HG03521 (cell line): ENCODE measurements at regions not wholly inside any gene's neighbourhood (a gene's known extent, or its start where the extent isn't known, plus 50 kb on each side); places are given as distances from the start of the nearest gene placed in this dataset.
"Not testable (repeated sequence)": the region's sequence is repeated elsewhere in the genome, so short reads cannot be mapped to it uniquely, and the experiment has no call there.

Source experiments
- ATAC-seq: cut with Tn5 transposase; IDR thresholded peaks from one replicate; pipeline ENCODE4 v1.9.1; 2021; ENCODE audit warnings: mild to moderate bottlenecking, moderate library complexity; ENCODE audit not compliant: unreplicated experiment

- no peak for ATAC-seq
These were observed 439.5 kb upstream of the RGMB start for GRCh38 chr5:98333921-98334320.

DNA sequence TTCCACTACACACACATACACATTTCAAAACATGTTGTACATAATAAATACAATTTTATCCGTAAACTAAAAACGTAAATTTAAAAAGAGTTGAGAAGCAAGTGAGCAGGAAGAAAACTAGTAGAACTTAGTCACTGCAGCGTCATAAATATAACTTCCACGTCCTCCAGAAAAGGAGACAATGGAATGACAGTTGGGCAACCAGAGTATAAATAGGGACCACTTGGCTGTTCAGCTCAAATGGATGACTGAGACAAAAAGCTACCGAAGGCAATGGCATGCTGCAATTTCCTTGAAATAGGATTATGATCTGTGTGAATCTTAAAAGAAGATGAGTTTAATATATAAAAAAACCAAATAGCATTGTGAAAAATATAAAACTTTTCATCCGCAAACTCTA lies 438.5 kb upstream of the RGMB start:
- ATAC-seq, result no peak

DNA sequence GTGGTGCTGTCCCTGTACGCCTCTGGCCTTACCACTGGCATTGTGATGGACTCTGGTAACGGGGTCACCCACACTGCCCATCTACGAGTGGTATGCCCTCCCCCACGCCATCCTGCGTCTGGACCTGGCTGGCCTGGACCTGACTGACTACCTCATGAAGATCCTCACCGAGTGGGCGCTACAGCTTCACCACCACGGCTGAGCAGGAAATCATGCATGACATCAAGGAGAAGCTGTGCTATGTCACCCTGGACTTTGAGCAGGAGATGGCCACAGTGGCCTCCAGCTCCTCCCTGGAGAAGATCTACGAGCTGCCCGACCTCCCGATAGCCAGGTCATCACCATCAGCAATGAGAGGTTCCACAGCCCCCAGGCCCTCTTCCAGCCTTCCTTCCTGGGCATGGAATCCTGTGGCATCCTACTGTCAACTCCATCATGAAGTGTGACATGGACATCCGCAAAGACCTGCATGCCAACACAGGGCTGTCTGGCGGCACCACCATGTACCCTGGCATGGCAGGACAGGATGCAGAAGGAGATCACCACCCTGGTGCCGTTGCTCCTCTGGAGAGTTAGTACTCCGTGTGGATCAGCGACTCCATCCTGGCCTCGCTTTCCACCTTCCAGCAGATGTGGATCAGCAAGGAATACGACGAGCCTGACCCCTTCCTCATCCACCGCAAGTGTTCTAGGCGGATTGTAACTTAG lies 434.2 kb upstream of the RGMB start:
- ATAC-seq, result no peak

GRCh38 chr5:98341038-98342032 lies 432.1 kb upstream of the RGMB start:
- no peak for ATAC-seq

GRCh38 chr5:98342958-98343660 lies 430.4 kb upstream of the RGMB start:
- not testable (repeated sequence) for ATAC-seq

DNA sequence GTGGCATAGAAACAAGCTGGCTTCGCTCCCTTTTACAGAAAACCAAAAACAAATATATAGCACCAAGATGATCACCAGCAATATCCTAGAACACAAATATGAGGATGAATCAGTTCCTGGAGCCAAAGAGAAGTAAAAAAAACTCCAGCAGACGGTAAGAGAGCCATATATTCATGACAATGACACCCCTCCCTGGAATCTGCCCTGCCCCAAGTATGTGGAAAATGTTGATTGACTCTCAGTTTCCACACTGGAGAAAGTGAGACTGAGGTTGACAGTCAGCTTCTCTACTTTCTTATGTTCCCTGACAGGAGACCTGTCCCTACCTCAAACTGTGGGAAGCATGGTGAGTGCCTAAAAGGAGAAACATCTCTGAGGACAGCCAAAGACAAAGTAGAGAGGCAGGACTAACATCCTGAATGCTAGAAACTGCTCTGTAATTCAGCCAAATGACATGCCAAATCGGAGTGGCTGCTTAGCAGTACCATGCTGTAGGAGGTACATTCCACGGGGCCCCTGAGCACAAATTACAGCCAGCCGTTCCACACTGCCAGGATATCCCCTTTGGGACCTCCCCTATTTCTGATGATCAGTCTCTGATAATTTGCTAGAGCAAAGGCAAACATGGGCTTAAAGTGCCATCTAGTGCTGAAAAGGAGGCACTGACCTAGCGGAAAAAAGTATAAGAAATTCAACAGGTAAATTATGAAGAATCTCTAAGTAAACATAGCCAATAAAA lies 424.0 kb upstream of the RGMB start:
- ATAC-seq, result no peak

GRCh38 chr5:98349990-98350365 lies 423.5 kb upstream of the RGMB start:
- no peak for ATAC-seq

DNA sequence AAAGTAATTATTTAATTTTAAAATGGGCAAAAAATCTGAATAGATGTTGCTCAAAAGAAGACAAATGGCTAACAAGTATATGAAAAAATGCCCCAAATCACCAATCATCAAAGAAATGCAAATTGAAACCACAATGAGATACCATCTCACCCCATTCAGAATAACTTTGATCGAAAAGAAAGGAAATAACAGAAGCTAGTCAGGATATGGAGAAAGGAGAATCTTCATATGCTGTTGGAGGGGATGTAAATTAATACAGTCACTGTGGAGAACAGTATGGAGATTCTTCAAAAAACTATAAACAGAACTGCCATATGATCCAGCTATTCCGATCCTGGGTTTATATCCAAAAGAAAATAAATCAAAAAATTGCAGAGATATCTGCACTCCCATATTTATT lies 418.5 kb upstream of the RGMB start:
- no peak for ATAC-seq

GRCh38 chr5:98360548-98360947 lies 412.9 kb upstream of the RGMB start:
- ATAC-seq, result no peak

DNA sequence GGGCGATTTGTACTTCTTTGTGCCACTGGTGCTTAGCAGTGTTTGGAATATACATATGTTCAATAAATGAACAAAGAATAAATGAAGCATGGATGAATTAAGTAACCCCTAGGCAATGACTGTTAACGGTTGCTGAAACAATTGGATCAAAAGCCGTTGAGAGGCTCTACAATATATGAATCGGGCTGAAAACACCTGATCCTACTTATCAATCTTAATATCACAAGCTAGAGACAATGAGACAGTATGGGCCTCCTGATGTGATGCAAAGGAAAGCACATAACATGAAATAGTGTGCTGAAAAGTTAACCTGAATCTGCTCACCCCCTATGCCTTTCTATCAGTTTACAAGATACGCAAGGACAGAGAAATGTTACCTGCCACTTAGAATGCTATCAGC lies 410.3 kb upstream of the RGMB start:
- ATAC-seq, result no peak

- no peak for ATAC-seq
These were observed 408.9 kb upstream of the RGMB start for GRCh38 chr5:98364549-98364948.

- no peak for ATAC-seq
These were observed 408.3 kb upstream of the RGMB start for GRCh38 chr5:98365126-98365525.

DNA sequence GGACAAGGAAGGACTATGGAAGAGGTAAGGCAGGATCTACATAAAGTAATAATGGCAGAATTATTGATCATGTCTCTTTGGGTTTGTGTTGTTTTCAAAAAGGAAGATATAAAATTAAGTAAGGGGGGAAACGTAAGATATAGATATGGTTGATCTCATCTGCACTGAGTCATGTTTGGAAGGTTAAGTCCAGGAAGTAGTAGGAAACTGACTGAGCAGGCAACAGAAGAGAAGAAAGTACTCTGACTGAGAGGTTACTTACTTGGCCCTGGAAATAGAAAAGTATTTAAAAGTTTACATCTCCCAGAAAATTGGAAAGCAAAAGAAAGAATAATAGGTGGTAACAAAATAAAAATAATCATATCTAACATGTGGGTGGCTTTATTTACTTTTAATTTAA lies 405.3 kb upstream of the RGMB start:
- ATAC-seq, result no peak

DNA sequence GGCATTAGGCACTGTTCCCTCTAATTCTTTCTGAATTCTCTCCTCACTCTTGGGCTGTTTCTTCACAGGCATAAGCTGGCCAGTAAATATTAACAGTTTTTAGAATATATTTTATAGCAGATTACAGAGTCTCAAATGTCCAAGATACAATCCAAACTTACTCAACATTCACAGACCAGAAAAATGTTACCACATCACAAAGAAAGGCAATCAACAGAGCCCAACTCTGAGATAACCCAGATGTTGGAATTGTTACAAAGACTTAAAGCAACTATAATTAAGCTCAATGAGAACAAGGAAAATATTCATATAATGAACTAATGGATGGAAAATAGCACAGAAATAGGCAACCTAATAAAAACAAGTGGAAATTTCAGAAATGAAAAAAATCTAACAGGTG lies 401.1 kb upstream of the RGMB start:
- ATAC-seq, result no peak

DNA sequence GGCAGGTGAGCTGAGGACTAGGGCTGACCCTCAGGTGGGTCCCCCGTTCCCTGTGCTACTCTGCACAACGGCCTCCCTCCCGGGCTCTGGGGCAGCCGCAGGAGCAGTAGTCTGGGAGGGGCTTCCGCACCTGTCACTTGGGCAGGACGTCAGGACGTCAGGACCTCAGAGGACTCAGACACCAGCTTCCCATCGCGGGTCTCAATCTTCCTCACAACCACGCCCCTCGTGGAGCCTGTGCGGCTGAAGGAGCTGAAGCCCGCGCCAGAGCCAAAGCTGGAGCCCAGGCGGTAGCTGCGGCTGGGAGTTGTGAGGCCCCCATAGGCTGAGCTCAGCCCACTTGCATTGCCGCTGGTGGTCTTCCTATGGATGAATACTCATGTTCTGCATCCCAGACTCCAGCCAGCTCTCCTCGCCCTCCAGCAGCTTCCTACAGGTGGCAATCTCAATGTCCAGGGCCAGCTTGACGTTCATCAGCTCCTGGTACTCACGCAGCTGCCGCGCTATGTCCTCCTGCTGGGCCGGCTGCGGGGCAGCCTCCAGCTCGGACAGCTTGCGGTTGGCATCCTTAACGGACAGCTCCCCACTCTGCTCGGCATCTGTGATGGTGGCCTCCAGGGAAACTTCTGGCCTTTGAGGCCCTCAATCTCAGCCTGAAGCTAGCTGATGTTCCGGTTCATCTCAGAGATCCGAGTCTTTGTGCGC lies 381.4 kb upstream of the RGMB start:
- no peak for ATAC-seq

DNA sequence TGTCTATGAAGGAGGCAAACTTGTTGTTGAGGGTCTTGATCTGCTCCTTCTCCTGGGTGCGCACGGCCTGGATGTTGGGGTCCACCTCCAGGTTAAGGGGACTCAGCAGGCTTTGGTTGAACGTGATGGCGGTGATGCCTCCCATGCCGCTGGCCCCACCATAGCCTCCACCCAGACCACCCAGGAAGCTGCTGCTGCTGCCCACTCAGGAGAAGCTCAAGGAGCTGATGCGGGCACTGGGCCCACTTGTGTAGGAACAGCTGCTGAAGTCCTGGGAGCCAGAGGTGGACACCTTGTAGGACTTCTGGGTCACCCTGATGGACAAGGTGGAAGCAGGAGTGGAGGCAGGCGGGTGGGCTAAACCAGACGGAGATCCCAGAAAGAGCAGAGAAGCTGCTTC lies 380.3 kb upstream of the RGMB start:
- ATAC-seq, result not testable (repeated sequence)

GRCh38 chr5:98397081-98397480 lies 376.4 kb upstream of the RGMB start:
- no peak for ATAC-seq

GRCh38 chr5:98398465-98398864 lies 375.0 kb upstream of the RGMB start:
- no peak for ATAC-seq

GRCh38 chr5:98401656-98402055 lies 371.8 kb upstream of the RGMB start:
- no peak for ATAC-seq

DNA sequence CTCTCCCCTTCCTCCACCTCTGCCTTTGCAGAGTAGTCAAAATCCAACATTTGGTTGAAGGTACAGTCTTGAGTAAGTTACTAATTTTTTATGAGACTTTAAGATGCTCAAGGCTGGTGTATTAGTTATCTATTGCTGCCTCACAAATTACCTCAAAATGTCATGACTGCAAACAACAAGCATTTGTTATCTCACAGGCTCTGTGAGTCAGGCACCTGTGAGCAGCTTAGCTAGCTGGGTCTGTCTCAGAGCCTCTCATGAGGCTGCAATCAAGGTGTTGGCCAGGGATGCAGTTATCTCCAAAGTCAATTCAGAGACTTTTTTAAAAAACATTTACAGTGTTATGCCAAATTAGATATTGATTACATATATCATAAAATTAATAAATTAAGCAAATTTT lies 371.3 kb upstream of the RGMB start:
- no peak for ATAC-seq
